DOHH2 (cell line): ENCODE measurements at regions not wholly inside any gene's neighbourhood (a gene's known extent, or its start where the extent isn't known, plus 50 kb on each side); places are given as distances from the start of the nearest gene placed in this dataset.

Experiments used
- H3F3A ChIP-seq: fragments of 200-600 bp; sonication (generic), shearing (Covaris generic); 2 replicates; pipeline ENCODE4 v1.6.0; 2016; ENCODE audit warnings: antibody characterized with exemption, mild to moderate bottlenecking; ENCODE audit not compliant: control insufficient read depth, insufficient read depth
- H3K27ac ChIP-seq: fragments of 200-600 bp; sonication (generic); 2 replicates; pipeline ENCODE4 v1.5.1; 2014; ENCODE audit warnings: low read depth, mild to moderate bottlenecking, low read length, moderate library complexity
- H3K27me3 ChIP-seq: fragments of 200-600 bp; sonication (generic); 2 replicates; pipeline ENCODE4 v1.6.1; 2014; ENCODE audit warnings: mild to moderate bottlenecking, low read length, mixed read lengths; ENCODE audit not compliant: control insufficient read depth
- H3K36me3 ChIP-seq: fragments of 200-600 bp; sonication (generic); 2 replicates; pipeline ENCODE4 v1.6.1; 2014; ENCODE audit warnings: mild to moderate bottlenecking, low read length, moderate library complexity, mixed read lengths; ENCODE audit not compliant: control insufficient read depth
- H3K4me1 ChIP-seq: fragments of 200-600 bp; sonication (generic); 2 replicates; pipeline ENCODE4 v1.6.1; 2014; ENCODE audit warnings: mild to moderate bottlenecking, low read length, mixed read lengths; ENCODE audit not compliant: control insufficient read depth
- H3K4me2 ChIP-seq: fragments of 200-600 bp; sonication (generic); 2 replicates; pipeline ENCODE4 v1.6.0; 2014; ENCODE audit warnings: mild to moderate bottlenecking, low read length, moderate library complexity
- H3K4me3 ChIP-seq: fragments of 200-600 bp; sonication (generic); 2 replicates; pipeline ENCODE4 v1.5.1; 2014; ENCODE audit warnings: mild to moderate bottlenecking, low read length, mixed read lengths
- H3K79me2 ChIP-seq: fragments of 200-600 bp; sonication (generic); 2 replicates; pipeline ENCODE4 v1.6.1; 2014; ENCODE audit warnings: mild to moderate bottlenecking, low read length, mixed read lengths; ENCODE audit not compliant: control insufficient read depth
- H3K9me2 ChIP-seq: fragments of 200-600 bp; sonication (generic); replicated peaks from 2 replicates; pipeline ENCODE4 v1.6.1; 2014; ENCODE audit warnings: mild to moderate bottlenecking, low read length, mixed read lengths; ENCODE audit not compliant: control insufficient read depth
- H3K9me3 ChIP-seq: fragments of 200-600 bp; sonication (generic); 2 replicates; pipeline ENCODE4 v1.6.1; 2014; ENCODE audit warnings: antibody characterized with exemption, low read length, mixed read lengths; ENCODE audit not compliant: control insufficient read depth, insufficient read depth
- H4K20me1 ChIP-seq: fragments of 200-600 bp; sonication (generic); 2 replicates; pipeline ENCODE4 v1.6.0; 2014; ENCODE audit warnings: low read depth, mild to moderate bottlenecking, antibody characterized with exemption, low read length, moderate library complexity; ENCODE audit not compliant: control insufficient read depth, insufficient read depth
- EZH2phosphoT487 ChIP-seq: fragments of 200-600 bp; sonication (generic); IDR thresholded peaks from 2 replicates; pipeline ENCODE4 v1.6.1; 2017; ENCODE audit warnings: borderline replicate concordance, mild to moderate bottlenecking, antibody characterized with exemption, low read length, moderate library complexity, mixed read lengths
- TF ChIP-seq, protein P1 (sequence below): fragments of 200-600 bp; sonication (generic); IDR thresholded peaks from one replicate; pipeline ENCODE4 v1.5.1; 2014; ENCODE audit warnings: antibody characterized with exemption, mild to moderate bottlenecking, low read depth, low read length; ENCODE audit not compliant: poor library complexity, severe bottlenecking

- Histone ChIP-seq H3K27ac (no peak overlapping the region), H3K36me3 (no peaks in the 10 kb centered on the region), H3K9me2 (no peaks in the 10 kb centered on the region), H4K20me1 (no peaks in the 10 kb centered on the region), H3K79me2 (no peaks in the 10 kb centered on the region), H3F3A (no peaks in the 10 kb centered on the region), H3K4me3 (no peak overlapping the region), H3K4me1 (no peaks in the 10 kb centered on the region), H3K4me2 (no peak overlapping the region), H3K9me3 (no peaks in the 10 kb centered on the region; the same call in 1 of the 2 replicates), H3K27me3 (no peaks in the 10 kb centered on the region)
- no peak for TF ChIP-seq EZH2phosphoT487
- TF ChIP-seq, protein P1, sequence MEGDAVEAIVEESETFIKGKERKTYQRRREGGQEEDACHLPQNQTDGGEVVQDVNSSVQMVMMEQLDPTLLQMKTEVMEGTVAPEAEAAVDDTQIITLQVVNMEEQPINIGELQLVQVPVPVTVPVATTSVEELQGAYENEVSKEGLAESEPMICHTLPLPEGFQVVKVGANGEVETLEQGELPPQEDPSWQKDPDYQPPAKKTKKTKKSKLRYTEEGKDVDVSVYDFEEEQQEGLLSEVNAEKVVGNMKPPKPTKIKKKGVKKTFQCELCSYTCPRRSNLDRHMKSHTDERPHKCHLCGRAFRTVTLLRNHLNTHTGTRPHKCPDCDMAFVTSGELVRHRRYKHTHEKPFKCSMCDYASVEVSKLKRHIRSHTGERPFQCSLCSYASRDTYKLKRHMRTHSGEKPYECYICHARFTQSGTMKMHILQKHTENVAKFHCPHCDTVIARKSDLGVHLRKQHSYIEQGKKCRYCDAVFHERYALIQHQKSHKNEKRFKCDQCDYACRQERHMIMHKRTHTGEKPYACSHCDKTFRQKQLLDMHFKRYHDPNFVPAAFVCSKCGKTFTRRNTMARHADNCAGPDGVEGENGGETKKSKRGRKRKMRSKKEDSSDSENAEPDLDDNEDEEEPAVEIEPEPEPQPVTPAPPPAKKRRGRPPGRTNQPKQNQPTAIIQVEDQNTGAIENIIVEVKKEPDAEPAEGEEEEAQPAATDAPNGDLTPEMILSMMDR, result no peak
Observed at GRCh38 chr21:15455819-15456462, 273.8 kb upstream of the USP25 start.

GRCh38 chr21:15457965-15458364, 271.8 kb upstream of the USP25 start:
- Histone ChIP-seq H3K4me3 (no peak overlapping the region), H3K9me2 (no peaks in the 10 kb centered on the region), H4K20me1 (no peaks in the 10 kb centered on the region), H3K9me3 (no peaks in the 10 kb centered on the region; the same call in 1 of the 2 replicates), H3F3A (no peaks in the 10 kb centered on the region), H3K79me2 (no peaks in the 10 kb centered on the region), H3K27me3 (no peaks in the 10 kb centered on the region), H3K4me1 (no peaks in the 10 kb centered on the region), H3K27ac (no peak overlapping the region), H3K36me3 (no peaks in the 10 kb centered on the region), H3K4me2 (no peak overlapping the region)
- TF ChIP-seq, protein P1, result no peak
- TF ChIP-seq EZH2phosphoT487, result no peak

GRCh38 chr21:15462092-15462491, 267.7 kb upstream of the USP25 start:
- Histone ChIP-seq H3K4me1 (no peaks in the 10 kb centered on the region), H3K27ac (no peak overlapping the region), H4K20me1 (no peaks in the 10 kb centered on the region), H3K4me2 (no peak overlapping the region), H3K36me3 (no peaks in the 10 kb centered on the region), H3F3A (no peaks in the 10 kb centered on the region), H3K79me2 (no peaks in the 10 kb centered on the region), H3K4me3 (no peak overlapping the region), H3K9me3 (no peaks in the 10 kb centered on the region), H3K9me2 (no peaks in the 10 kb centered on the region), H3K27me3 (no peaks in the 10 kb centered on the region)
- TF ChIP-seq EZH2phosphoT487, result no peak
- TF ChIP-seq, protein P1, result no peak
